ENCODE measurements at regions not wholly inside any gene's neighbourhood (a gene's known extent, or its start where the extent isn't known, plus 50 kb on each side); places are given as distances from the start of the nearest gene placed in this dataset.

DNA sequence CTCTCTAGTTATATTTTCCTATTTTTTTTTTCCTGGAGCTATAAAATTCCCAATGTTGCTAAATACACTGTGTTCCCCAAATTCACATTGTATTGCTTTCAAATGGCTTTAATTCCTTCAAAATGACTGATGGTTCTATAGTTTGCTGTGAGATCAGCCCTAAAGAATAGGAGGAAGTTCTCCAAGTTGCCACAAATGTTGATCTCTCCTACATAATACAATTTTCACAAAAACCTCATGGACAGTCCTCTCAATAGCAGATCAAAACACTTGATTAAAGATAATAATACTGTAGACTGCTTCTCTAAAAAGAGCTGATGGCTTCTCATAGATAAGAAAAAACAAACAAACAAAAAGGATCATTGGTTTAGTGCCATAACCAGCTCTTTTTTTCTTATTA lies 97.8 kb upstream of the CAV2 start:
- no peak for DNase-seq
- TF ChIP-seq, protein P1, sequence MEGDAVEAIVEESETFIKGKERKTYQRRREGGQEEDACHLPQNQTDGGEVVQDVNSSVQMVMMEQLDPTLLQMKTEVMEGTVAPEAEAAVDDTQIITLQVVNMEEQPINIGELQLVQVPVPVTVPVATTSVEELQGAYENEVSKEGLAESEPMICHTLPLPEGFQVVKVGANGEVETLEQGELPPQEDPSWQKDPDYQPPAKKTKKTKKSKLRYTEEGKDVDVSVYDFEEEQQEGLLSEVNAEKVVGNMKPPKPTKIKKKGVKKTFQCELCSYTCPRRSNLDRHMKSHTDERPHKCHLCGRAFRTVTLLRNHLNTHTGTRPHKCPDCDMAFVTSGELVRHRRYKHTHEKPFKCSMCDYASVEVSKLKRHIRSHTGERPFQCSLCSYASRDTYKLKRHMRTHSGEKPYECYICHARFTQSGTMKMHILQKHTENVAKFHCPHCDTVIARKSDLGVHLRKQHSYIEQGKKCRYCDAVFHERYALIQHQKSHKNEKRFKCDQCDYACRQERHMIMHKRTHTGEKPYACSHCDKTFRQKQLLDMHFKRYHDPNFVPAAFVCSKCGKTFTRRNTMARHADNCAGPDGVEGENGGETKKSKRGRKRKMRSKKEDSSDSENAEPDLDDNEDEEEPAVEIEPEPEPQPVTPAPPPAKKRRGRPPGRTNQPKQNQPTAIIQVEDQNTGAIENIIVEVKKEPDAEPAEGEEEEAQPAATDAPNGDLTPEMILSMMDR (conservative IDR thresholded peaks at IDR 0.05): no peak
- no peak overlapping the region for H3K4ac ChIP-seq (ENCODE audit: low read depth, low read length)
- H3K27me3 Mint-ChIP-seq (ENCODE audit: low read depth): no peaks in the 10 kb centered on the region
- no peaks in the 10 kb centered on the region for H3K79me2 ChIP-seq (ENCODE audit: insufficient read depth, low read length)
- no peak overlapping the region for H2BK120ac ChIP-seq (ENCODE audit: low read depth, low read length, poor library complexity, severe bottlenecking)
- H3K14ac ChIP-seq (ENCODE audit: insufficient read depth, low read length): no peak overlapping the region
- H4K8ac ChIP-seq (replicated peaks; ENCODE audit: insufficient read length, low read depth, low read length): no peak overlapping the region
- no peaks in the 10 kb centered on the region for H4K20me1 ChIP-seq (ENCODE audit: control insufficient read depth, insufficient read depth, insufficient read length)
- no peak overlapping the region for H3K4me2 ChIP-seq (ENCODE audit: insufficient read depth, insufficient read length, low read length)
- no peak overlapping the region for H2AK5ac ChIP-seq (ENCODE audit: insufficient read length, low read length)
- no peaks in the 10 kb centered on the region for H3K23me2 ChIP-seq (ENCODE audit: insufficient read length, low read depth, low read length, poor library complexity, severe bottlenecking)
- peaks cover 7 to 8% of the 10 kb centered on the region in 2 experiments for H3K4me1 Mint-ChIP-seq
- no peak overlapping the region for H3K27ac ChIP-seq (ENCODE audit: insufficient read length, low read depth, low read length)
- H2BK20ac ChIP-seq (ENCODE audit: low read depth, low read length, poor library complexity, severe bottlenecking): no peak overlapping the region
- no peak overlapping the region for H2BK15ac ChIP-seq (ENCODE audit: low read depth, low read length)
- H3K9ac ChIP-seq (ENCODE audit: extremely low read depth, insufficient read length, low read length): no peak overlapping the region
- H3K27ac Mint-ChIP-seq: no peak overlapping the region
- no peaks in the 10 kb centered on the region for H3K9me3 ChIP-seq (ENCODE audit: control insufficient read depth, low read depth, low read length)
- H2BK12ac ChIP-seq (ENCODE audit: insufficient read length, low read depth, low read length): no peak overlapping the region
- no peak overlapping the region for H2BK5ac ChIP-seq (ENCODE audit: insufficient read length, low read length)
- no peak overlapping the region for H3K56ac ChIP-seq (ENCODE audit: insufficient read length, low read depth, low read length)
- H3K4me1 ChIP-seq (ENCODE audit: insufficient read depth, low read length): no peaks in the 10 kb centered on the region
- H2AFZ ChIP-seq (ENCODE audit: low read length): no peak overlapping the region
- peaks cover 0 to 9% (median 0%) of the 10 kb centered on the region in 3 experiments; a peak in 3 of 7 replicates for H3K36me3 Mint-ChIP-seq (ENCODE audit: insufficient read depth in 1 of 3, low read depth in 3 of 3)
- no peaks in the 10 kb centered on the region for H3K27me3 ChIP-seq (ENCODE audit: insufficient read depth, low read length)
- H3K4me3 Mint-ChIP-seq: no peak overlapping the region
- no peak overlapping the region for H3K23ac ChIP-seq (ENCODE audit: insufficient read length, low read depth, low read length)
- no peak overlapping the region for H3K18ac ChIP-seq (ENCODE audit: insufficient read length, low read depth, low read length)
- H3K9me3 Mint-ChIP-seq: peaks cover 4 to 12% of the 10 kb centered on the region in 2 experiments; a peak in 3 of 5 replicates
- no peak overlapping the region for H4K5ac ChIP-seq (ENCODE audit: insufficient read length, low read depth, low read length)
- H3T11ph ChIP-seq (ENCODE audit: low read length): no peak overlapping the region
- no peak overlapping the region for H4K91ac ChIP-seq (ENCODE audit: insufficient read length, low read depth, low read length)
- no peaks in the 10 kb centered on the region for H3K79me1 ChIP-seq (ENCODE audit: insufficient read depth, low read depth, low read length, poor library complexity, severe bottlenecking)

Measured in H9 (cell line).